ENCODE measurements at regions not wholly inside any gene's neighbourhood (a gene's known extent, or its start where the extent isn't known, plus 50 kb on each side); places are given as distances from the start of the nearest gene placed in this dataset.
A peak's percentile ranks its signal among the peaks of the same experiment; 100 is the strongest.
"Not testable (repeated sequence)": the region's sequence is repeated elsewhere in the genome, so short reads cannot be mapped to it uniquely, and the experiment has no call there.

DNA sequence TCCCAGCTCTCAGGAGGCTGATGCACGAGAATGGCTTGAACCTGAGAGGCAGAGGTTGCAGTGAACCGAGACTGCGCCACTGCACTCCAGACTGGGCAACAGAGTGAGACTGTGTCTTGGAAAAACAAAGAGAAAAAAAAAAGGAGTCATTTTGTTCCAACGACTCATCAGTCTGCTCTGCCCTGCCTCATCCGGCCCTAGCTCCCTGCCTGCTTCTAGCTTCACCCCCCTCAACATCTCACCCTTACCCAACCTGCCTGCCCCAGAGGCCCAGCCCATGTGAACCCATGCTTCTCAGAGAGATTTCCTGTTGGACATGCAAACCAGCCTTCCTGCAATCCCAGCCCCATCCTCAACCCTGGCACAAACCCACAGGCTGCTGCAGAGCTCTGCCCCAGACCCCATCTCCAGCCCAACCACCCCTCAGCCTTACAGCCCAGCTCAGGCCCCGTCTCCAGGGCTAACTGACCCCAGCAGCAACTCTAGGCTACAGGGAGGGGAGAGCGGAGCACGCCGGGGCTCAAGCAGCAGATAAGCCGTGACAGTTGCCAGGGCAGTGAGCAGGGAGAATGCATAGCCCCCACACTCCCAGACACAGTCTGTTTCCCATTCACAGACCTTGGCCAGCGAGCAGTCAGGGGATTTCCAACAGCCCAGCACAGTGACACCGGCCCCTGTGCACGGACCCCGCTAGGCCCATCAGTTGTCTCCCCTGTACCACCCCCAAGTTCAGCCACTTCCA, 86.0 kb upstream of the KCTD7 start:
- peak; percentile 73 for DNase-seq

DNA sequence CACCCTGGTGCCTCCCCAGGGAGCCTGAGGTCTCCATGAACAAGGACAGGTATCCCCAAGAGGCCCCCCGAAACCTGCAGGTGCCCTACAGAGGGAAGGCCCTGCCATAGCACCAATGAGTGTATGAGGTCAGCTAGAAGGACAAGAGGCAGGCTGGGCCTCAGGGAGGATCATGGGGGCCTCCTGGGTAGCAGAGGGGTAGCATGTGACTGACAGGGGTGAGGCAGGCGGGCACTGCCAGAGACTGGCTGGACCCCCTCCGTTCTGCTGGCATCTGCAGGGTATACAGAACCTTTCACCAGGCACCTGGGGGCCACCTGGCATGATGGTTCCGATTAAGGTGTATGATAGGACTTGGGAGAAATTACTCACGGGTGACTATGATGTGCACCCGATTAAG, 79.2 kb upstream of the KCTD7 start:
- no peak for DNase-seq

- DNase-seq = no peak
These were observed 75.7 kb upstream of the KCTD7 start for GRCh38 chr7:66553001-66553400.

DNA sequence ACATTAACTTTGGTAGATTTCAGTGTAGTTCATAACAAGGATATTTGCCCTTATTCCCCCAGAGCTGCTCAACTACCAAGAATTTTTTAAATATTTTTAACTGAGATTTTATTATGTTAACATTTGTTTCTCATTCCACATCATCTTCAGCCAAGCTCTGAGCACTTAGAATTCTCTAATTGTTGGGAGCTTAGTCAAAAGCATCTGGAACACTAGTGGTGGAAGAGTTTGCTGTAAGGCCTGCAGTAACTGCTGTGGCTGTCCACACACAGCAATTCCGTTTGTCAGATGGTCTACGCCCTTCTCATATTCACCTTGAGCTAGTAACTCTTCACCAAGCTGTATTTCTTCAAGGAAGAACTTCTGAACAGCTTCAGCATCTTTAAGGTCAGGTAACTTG, 75.0 kb upstream of the KCTD7 start:
- peak; percentile 39 for DNase-seq

- not testable (repeated sequence) for DNase-seq
These were observed 74.4 kb upstream of the KCTD7 start for GRCh38 chr7:66554291-66554690.

DNA sequence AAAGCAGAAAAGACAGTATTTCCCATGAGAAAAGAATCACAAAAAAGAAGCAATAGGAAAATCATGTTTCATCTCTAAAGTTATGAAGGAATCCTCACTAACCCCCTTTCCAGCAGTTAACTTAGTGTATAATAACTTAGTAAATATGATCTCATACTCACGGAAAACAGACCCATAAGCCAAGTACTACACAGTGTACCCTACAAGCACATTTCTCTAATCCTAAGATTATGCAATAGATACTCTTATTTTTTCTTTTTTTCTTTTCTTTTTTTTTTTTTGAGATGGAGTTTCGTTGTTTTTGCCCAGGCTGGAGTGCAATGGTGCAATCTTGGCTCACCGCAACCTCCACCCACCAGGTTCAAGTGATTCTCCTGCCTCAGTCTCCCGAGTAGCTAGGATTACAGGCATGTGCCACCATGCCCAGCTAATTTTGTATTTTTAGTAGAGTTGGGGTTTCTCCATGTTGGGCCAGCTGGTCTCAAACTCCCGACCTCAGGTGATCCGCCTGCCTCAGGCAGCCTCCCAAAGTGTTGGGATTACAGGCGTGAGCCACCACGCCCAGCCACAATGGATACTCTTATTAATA, 73.7 kb upstream of the KCTD7 start:
- not testable (repeated sequence) for DNase-seq

GRCh38 chr7:66556177-66556548, 72.5 kb upstream of the KCTD7 start:
- no peak for DNase-seq

DNA sequence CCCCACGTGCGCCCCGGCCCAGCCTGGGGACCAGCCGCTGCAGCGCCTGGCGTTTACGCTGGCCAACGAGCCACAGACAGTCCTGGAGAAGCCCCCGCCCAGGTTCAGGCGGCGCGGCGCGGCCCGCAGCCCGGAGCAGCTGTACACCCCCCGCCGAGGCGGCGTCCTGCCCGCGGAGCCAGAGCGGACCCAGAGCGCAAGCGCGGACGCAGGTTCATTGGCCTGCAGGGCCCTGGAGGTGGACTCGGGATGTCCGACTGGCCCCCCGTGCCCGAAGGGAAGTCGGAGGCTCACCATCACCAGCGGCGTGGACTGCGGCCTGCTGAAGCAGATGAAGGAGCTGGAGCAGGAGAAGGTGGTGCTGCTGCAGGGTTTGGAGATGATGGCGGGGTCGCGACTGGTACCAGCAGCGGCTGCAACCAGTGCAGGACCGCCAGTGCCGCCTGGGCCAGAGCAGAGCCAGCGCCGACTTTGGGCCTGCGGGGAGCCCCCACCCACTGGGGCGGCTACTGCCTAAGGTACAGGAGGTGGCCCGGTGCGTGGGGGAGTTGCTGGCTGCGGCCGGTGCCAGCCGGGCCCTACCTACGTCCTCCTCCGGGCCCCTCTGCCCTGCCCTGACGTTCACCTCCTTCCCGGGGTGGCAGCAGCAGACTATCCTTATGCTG, 72.0 kb upstream of the KCTD7 start:
- no peak for DNase-seq

DNA sequence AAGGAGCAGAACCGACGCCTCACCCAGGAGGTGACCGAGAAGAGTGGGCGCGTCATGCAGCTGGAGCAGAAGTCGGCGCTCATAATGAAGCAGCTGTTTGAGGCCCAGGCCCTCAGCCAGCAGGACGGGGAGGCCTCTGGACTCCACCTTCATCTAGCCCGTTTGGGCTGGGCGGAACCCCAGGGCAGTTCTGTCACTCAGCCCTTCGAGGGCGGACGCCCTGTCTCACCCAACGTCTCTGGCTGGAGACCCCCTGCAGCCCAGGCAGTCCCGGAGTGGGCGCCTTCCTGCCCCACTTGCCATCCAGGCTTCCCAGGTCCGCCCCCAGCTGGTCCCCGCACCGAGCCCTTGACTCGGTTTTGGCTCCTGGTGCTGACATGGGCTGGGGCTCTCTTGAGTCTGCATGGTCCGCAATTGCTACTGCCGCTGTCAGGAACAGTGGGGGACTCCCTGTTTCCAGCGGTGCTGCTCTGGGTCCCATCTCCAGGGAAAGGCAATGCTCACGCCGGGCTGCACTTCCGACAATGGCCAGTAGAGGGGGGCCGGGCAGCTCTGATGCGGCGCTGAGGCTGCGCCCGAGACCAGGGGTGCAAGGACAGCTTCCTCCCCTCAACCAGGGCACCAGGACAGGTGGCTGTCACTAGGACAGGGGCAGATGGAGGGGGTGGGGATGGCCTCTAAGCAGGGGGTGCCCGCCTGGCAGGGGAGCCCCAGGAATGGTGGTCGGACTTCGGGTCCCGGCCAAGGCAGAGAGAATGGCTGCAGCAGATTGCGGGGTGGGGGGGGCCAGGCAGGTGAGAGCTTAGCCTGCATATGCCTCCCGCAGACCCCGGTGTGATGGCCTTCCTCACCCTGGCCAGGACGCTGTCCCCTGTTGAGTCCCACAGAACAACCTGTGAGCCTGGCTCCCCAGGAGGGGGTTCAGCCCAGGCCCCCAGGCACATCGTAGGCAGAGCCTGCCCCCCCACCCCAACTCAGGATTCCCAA, 71.2 kb upstream of the KCTD7 start:
- peak; percentile 39 for DNase-seq

DNA sequence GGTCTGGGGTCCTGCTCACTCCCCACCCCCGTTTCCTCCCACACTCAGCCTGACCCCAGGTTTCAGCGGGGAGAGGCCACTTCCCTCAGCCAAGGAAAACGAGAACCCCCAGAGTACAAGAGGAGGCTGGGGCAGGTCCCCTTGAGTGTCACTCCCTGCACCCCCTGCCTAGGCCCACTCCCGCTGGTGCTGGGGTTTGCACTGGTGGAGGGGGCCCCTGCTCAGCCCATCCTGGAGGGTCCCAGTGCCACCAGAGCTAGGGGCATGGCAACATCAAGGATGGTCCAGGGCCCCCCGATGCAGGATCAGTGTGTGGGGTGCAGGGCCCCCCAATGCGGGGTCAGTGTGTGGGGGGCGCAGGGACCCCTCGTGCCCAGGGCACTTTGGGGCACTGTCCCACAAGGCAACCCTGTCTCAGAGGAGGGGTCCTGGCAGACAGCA, 70.5 kb upstream of the KCTD7 start:
- no peak for DNase-seq

DNA sequence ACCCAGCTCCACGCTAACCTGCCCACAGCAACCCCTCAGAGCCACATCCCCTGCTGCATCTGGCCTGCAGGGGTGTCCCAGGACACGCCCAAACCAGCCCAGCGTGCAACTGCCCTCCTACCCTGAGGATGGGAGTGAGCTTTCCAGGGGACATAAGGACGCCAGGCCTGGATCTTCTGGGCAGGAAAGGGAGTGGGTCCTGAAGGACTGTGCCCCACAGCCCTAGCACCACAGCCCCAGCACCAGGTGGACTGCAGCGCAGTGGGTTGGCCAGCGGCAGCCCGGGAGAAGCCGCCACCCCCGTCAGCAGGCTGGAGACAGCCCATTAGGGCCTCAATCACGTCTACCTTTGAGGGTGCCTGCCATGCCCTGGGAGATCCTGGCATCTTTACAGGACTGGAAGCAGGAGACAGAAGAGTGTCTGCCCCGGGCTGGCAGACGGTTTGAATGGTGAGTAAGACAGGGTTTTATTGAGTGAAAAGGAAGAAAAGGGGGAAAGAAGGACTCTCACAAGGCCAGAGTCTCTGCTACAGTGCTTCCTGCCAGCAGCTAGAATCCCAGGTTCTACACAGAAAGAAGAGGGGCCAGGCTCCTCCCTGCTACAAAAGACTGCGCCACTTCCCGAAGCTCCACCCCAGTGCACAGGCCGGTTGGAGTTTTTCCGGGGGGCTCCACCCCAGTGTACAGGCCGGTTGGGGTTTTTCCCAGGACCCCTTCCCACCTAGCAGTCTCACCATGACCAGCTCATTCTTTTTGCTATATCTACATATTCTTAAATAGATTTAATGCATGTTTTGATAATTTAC, 69.8 kb upstream of the KCTD7 start:
- DNase-seq = no peak

- no peak for DNase-seq
These were observed 64.6 kb upstream of the KCTD7 start for GRCh38 chr7:66564045-66564444.

GRCh38 chr7:66570179-66570578, 58.5 kb upstream of the KCTD7 start:
- not testable (repeated sequence) for DNase-seq

DNA sequence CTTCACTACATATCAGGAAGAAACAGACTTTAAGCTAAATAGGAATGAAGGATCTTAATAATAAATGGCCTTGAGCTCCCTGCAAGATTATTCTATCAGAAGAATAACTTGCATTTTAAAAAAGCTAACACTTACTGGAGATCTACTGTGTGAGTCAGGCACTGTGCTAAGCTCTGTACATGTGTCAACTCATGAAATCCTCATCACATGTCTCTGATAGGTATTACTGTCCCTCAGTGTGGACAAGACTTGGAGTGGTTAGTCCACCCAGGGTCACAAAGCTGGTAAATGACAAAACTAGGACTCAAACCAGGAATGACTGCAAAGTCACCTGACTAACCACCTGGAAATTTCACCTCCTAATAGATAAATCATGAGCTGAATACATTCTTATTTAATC, 57.1 kb upstream of the KCTD7 start:
- no peak for DNase-seq

DNA sequence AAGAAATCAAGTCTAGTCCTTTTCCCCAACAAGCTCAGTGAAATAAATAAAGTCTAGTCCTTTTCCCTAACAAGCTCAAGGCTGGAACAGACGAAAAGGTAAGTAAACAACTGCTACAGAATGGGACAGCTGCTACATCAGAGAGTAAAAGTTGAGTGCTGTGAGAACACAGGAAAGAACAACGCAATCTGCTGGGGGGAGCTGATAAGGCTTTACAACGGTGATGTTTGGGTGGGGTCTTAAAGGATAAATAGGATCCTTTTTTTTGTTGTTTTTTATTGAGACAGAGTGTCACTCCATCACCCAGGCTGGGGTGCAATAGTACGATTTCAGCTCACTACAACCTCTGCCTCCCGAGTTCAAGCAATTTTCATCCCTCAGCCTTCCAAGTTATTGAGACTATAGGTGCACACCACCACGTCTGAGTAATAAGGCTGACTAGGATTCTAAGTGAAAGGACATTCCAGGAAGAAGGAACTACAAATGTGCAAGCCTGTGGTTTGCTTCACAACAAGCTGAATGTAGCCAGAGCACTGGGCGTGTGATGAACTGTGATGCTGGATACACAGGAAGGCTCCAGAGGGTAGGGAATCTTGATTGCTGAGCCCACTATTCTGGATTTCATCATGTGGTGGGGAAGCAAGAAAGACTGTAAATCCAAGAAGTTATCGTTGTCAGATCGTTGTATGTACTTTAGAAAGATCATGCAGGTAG, 54.7 kb upstream of the KCTD7 start:
- not testable (repeated sequence) for DNase-seq

- not testable (repeated sequence) for DNase-seq
These were observed 53.9 kb upstream of the KCTD7 start for GRCh38 chr7:66574768-66575167.

GRCh38 chr7:66575398-66575797, 53.3 kb upstream of the KCTD7 start:
- DNase-seq = no peak

GRCh38 chr7:66576646-66577045, 52.0 kb upstream of the KCTD7 start:
- no peak for DNase-seq
